GM19025 (cell line): ENCODE measurements at regions not wholly inside any gene's neighbourhood (a gene's known extent, or its start where the extent isn't known, plus 50 kb on each side); places are given as distances from the start of the nearest gene placed in this dataset.
A peak's percentile ranks its signal among the peaks of the same experiment; 100 is the strongest.
"Not testable (repeated sequence)": the region's sequence is repeated elsewhere in the genome, so short reads cannot be mapped to it uniquely, and the experiment has no call there.

Source experiments
- ATAC-seq: cut with Tn5 transposase; IDR thresholded peaks from one replicate; pipeline ENCODE4 v1.9.1; 2021; ENCODE audit warnings: mild to moderate bottlenecking, low read depth, moderate library complexity; ENCODE audit not compliant: unreplicated experiment

- ATAC-seq = no peak
These were observed 159.8 kb downstream of the DPY19L2 start for GRCh38 chr12:63508543-63508942.

DNA sequence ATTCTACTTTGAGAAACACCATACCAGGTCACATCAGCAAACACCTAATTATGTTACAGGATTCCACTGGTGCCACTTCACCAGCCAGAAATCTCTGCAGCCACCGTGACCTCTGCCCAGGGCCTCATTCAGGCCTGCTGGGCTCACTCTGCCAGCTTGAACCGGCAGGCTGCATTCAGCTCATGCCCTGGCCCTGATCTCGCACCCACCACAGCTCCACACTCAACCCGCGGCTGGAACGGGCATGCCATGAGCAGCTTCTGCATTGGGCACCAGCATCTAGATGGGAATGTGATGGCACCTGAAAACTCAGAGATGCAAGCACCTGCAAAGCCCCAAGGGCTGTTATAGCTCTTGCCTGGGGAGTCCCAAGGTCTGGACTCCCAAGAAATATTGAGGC, 168.7 kb downstream of the DPY19L2 start:
- ATAC-seq = no peak

DNA sequence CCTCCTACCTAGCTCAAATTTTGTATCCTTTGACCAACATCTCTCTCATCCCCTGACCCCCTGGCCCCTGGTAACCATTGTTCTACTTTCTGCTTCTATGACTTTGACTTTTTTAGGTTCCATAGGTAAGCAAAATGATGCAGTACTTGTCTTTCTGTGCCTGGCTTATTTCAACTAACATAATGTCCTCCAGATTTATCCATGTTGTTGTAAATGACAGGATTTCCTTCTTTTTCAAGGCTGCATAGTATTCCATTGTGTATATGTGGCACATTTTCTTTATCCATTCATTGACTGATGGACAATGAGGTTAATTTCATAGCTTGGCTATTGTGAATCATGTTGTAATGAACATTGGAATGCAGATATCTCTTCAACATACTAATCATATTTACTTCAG, 170.1 kb downstream of the DPY19L2 start:
- ATAC-seq = no peak

DNA sequence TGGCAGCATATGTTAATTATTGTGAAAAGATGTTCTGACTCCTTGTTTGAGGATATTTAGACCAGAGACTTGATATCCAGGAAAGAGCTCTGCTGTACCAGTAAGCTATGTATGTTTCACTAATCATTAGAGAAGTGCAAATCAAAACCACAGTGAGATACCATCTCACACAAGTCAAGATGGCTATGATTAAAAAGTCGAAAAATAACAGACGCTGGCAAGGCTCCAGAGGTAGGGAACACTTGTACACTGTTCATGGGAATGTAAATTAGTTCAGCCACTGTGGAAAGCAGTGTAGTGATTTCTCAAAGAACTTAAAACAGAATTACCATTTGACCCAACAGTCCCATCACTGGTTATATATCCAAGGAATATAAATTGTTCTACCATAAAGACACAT, 171.6 kb downstream of the DPY19L2 start:
- ATAC-seq = no peak

- no peak for ATAC-seq
These were observed 172.3 kb downstream of the DPY19L2 start for GRCh38 chr12:63495974-63496373.

DNA sequence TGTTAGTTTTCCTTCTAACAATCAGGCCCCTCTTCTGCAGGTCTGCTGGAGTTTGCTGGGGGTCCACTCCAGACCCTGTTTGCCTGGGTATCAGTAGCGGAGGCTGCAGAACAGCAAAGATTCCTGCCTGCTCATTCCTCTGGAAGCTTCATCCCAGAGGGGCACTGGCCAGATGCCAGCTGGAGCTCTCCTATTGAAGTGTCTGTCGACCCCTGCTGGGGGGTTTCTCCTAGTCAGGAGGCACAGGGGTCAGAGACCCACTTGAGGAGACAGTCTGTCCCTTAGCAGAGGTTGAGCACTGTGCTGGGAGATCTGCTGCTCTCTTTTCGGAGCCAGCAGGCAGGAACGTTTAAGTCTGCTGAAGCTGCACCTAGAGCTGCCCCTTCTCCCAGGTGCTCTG, 174.9 kb downstream of the DPY19L2 start:
- not testable (repeated sequence) for ATAC-seq

- no peak for ATAC-seq
These were observed 188.1 kb downstream of the DPY19L2 start for GRCh38 chr12:63480186-63480585.

DNA sequence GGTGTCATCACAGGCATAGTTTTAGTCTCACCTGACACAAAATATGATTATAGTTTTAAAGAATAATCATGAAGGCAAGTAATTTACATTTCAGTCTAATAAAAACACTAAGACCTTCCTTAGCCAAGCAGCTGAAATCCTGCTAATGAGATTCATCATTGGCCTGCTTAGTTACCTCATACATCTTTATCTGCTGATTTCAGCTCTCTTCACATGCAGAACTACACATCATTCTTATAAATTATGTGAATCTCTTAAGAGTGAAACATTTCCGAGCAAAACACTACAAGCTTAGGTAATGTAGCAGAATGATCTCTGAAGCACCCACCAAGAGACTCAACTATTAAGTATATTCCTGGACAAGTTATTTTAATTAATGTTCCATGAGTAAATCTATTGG, 198.1 kb downstream of the DPY19L2 start:
- no peak for ATAC-seq

- no peak for ATAC-seq
These were observed 200.3 kb downstream of the DPY19L2 start for GRCh38 chr12:63467951-63468350.

DNA sequence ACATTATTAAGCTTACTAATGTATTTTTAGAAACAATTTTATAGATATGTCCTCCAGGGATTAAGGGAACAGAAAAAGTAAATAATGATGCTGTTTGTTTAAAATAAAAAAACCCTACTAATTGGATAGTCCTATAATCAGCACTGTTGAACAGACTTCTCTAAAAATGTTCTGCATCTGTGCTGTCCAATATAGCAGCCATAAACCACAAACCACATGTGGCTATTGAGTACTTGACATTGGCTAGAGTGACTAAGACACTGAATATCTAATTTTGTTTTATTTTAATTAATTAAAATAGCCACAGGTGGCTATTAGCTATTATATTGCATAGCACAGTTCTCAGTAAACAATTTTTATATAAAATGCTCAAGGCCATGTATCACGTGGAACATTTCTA, 210.4 kb downstream of the DPY19L2 start:
- ATAC-seq = no peak

DNA sequence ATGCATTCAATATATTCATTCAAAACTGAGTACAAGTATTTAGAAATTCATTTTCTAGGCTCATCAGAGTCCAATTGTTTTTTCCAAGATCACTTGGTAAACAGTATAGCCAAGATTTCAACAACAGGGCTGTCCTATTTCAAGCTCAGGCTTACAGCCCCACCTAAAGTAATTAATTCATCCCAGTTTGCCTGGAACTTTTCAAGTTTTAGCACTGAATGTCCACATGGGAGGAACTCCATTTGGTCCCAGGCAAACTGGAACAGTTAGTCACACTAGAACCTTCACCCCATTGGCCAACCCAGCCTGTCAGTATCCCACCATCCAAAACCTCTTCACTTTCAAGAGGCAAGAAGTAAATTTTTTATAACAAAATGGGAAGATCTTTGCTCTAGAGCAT, 210.9 kb downstream of the DPY19L2 start:
- ATAC-seq = no peak

GRCh38 chr12:63450816-63451215, 217.5 kb downstream of the DPY19L2 start:
- ATAC-seq = no peak

GRCh38 chr12:63450334-63450733, 218.0 kb downstream of the DPY19L2 start:
- no peak for ATAC-seq

DNA sequence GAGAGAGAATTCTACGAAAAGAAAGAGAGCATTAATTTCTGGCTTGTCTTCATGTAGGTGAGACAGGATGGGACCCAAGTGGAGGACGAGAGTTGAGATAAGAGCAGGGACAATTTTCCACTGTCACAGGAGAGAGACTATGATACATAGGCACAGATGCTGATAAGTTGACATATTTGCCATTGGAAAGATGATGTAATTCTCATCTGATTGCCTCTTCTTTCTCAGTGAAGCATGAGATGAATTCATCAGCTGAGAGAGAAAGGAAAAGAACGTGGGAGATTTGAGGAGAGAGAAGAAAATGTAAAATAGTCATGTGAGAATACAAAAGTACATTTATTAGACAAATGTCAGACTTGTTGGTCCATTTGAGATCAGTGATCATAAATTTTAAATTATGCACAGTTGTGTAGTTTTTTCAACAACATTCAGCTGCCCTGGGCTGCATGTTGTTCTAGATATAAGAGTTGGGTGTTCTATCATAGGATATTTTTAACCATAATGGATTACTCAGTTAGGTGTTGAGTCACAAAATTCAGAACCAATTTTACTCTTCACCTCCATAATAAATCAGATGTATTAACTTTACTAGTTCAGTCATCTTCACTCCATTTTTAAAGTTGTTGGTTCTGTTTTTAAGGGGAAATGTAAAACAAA, 222.9 kb downstream of the DPY19L2 start:
- ATAC-seq = no peak

DNA sequence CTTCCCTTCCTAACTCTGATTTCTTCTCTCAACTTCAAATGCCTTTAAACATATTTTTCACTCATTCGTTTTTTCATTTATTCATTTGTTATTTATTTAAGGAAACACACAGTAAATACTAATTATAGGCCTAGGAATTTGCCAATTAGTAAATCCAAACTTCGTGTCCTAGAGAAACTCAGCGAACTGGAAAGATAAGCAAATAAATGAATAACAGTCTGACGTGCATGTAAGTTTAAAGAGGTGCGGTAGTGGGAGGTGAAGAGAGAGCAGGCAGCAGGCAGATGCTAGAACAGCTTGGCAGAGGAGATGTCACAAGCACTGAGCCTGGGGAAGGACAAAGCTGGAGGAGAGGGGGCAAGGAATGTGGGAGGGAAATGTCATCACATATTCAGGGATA, 228.2 kb downstream of the DPY19L2 start:
- no peak for ATAC-seq

DNA sequence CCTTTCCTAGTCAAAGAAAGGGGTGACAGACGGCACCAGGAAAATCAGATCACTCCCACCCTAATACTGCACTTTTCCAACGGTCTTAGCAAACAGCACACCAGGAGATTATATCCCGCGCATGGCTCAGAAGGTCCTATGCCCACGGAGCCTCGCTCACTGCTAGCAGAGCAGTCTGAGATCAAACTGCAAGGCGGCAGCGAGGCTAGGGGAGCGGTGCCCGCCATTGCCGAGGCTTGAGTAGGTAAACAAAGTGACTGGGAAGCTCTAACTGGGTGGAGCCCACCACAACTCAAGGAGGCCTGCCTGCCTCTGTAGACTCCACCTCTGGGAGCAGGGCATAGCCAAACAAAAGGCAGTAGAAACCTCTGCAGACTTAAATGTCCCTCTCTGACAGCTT, 233.9 kb downstream of the DPY19L2 start:
- ATAC-seq = not testable (repeated sequence)

DNA sequence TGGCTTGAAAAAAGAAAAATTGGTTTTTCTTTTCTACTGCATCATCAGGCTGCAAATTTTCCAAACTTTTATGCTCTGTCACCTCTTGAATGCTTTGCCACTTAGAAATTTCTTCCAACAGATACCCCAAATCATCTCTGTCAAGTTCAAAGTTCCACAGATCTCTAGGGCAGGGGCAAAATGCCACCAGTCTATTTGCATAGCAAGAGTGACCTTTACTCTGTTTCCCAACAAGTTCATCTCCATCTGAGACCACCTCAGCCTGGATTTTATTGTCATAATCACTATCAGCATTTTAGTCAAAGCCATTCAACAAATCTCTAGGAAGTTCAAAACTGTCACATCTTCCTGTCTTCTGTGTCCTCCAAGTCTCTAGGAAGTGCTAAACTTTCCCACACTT, 240.3 kb downstream of the DPY19L2 start:
- ATAC-seq = not testable (repeated sequence)

- not testable (repeated sequence) for ATAC-seq
These were observed 241.3 kb downstream of the DPY19L2 start for GRCh38 chr12:63427029-63427428.

DNA sequence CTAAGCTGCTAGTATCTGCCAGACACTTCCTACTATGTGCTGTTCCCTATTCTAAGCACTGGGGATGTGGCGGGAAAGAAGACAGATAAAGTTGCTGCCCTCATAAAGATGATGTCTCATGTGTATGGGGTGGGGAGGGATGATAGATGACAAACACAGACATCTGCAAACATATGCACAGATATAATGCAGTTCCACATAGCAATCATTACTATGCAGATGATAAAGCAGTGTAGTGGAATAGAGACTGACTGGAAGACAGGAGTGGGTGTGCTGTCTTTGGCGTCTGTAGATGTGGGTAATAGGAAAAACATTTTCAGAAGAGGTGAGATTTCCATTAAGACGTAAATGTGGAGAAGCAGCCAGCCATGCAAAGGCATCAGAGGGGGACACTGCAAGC, 243.6 kb downstream of the DPY19L2 start:
- ATAC-seq = no peak

GRCh38 chr12:63423839-63424238, 244.5 kb downstream of the DPY19L2 start:
- ATAC-seq = no peak

- peak; percentile 90 for ATAC-seq
These were observed 248.1 kb downstream of the DPY19L2 start for GRCh38 chr12:63420206-63420644.

- no peak for ATAC-seq
These were observed 249.1 kb downstream of the DPY19L2 start for GRCh38 chr12:63419154-63419553.

DNA sequence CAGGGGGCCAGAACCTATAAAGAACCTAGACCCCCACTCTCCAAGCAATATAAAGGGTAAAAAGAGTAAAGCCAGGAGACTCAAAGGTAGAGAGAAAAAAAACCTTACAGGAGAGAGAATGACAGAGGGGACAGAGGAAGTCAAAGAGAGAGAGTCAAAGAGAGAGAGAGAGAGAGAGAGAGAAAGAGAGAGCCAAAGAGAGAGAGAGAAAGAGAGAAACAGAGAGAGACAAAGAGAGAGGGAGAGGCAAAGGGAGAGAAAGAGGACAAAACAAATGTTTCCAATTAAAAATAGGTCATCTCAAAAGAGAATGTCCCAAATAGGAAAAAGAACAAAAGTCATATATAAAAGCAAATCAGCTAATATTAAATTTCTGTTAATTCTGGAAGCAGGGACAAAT, 251.5 kb downstream of the DPY19L2 start:
- no peak for ATAC-seq
